H9 (cell line): ENCODE measurements at regions not wholly inside any gene's neighbourhood (a gene's known extent, or its start where the extent isn't known, plus 50 kb on each side); places are given as distances from the start of the nearest gene placed in this dataset.
"Not testable (repeated sequence)": the region's sequence is repeated elsewhere in the genome, so short reads cannot be mapped to it uniquely, and the experiment has no call there.

Experiments used
- DNase-seq: peaks from one replicate; pipeline ENCODE4 v3.0.0-alpha.2; 2017
- H2AFZ ChIP-seq: one replicate; pipeline ENCODE4 v1.6.1; 2013; ENCODE audit warnings: mild to moderate bottlenecking, low read length, control low read depth, moderate library complexity
- H2AK5ac ChIP-seq: 2 replicates; pipeline ENCODE4 v1.6.1; 2013; ENCODE audit warnings: low read length, control low read depth, mixed read lengths; ENCODE audit not compliant: insufficient read length
- H2BK120ac ChIP-seq: one replicate; pipeline ENCODE4 v1.6.1; 2013; ENCODE audit warnings: low read depth, mild to moderate bottlenecking, low read length, control low read depth, inconsistent platforms; ENCODE audit not compliant: poor library complexity, severe bottlenecking
- H2BK12ac ChIP-seq: 2 replicates; pipeline ENCODE4 v1.6.1; 2013; ENCODE audit warnings: low read length, control low read depth, mixed read lengths, low read depth; ENCODE audit not compliant: insufficient read length
- H2BK15ac ChIP-seq: 2 replicates; pipeline ENCODE4 v1.6.1; 2013; ENCODE audit warnings: low read depth, low read length, control low read depth
- H2BK20ac ChIP-seq: one replicate; pipeline ENCODE4 v1.6.1; 2013; ENCODE audit warnings: low read depth, mild to moderate bottlenecking, low read length, control low read depth, inconsistent platforms; ENCODE audit not compliant: poor library complexity, severe bottlenecking
- H2BK5ac ChIP-seq: 2 replicates; pipeline ENCODE4 v1.6.1; 2013; ENCODE audit warnings: low read length, control low read depth, mixed read lengths; ENCODE audit not compliant: insufficient read length
- H3K14ac ChIP-seq: 2 replicates; pipeline ENCODE4 v1.6.1; 2013; ENCODE audit warnings: low read length, control low read depth; ENCODE audit not compliant: insufficient read depth
- H3K18ac ChIP-seq: 2 replicates; pipeline ENCODE4 v1.6.1; 2013; ENCODE audit warnings: low read depth, mild to moderate bottlenecking, mixed read lengths, low read length, control low read depth; ENCODE audit not compliant: insufficient read length
- H3K23ac ChIP-seq: 2 replicates; pipeline ENCODE4 v1.6.1; 2013; ENCODE audit warnings: low read length, control low read depth, mixed read lengths, low read depth; ENCODE audit not compliant: insufficient read length
- H3K23me2 ChIP-seq: 2 replicates; pipeline ENCODE4 v1.6.1; 2013; ENCODE audit warnings: low read depth, mild to moderate bottlenecking, mixed read lengths, low read length, control low read depth; ENCODE audit not compliant: insufficient read length, poor library complexity, severe bottlenecking
- H3K27ac ChIP-seq: 2 replicates; pipeline ENCODE4 v1.5.1; 2013; ENCODE audit warnings: low read length, control low read depth, mixed read lengths, low read depth; ENCODE audit not compliant: insufficient read length
- H3K27me3 ChIP-seq: 2 replicates; pipeline ENCODE4 v1.6.1; 2013; ENCODE audit warnings: low read length, control low read depth, inconsistent platforms; ENCODE audit not compliant: insufficient read depth
- H3K4ac ChIP-seq: 2 replicates; pipeline ENCODE4 v1.6.1; 2013; ENCODE audit warnings: low read depth, mild to moderate bottlenecking, control low read depth, inconsistent platforms, low read length, moderate library complexity
- H3K4me1 ChIP-seq: 2 replicates; pipeline ENCODE4 v1.6.1; 2013; ENCODE audit warnings: low read length, control low read depth, inconsistent platforms; ENCODE audit not compliant: insufficient read depth
- H3K4me2 ChIP-seq: 2 replicates; pipeline ENCODE4 v1.6.1; 2013; ENCODE audit warnings: low read length, control low read depth, mixed read lengths; ENCODE audit not compliant: insufficient read length, insufficient read depth
- H3K56ac ChIP-seq: 2 replicates; pipeline ENCODE4 v1.6.1; 2013; ENCODE audit warnings: low read depth, mild to moderate bottlenecking, mixed read lengths, low read length, control low read depth; ENCODE audit not compliant: insufficient read length
- H3K79me1 ChIP-seq: 2 replicates; pipeline ENCODE4 v1.6.1; 2013; ENCODE audit warnings: low read depth, mild to moderate bottlenecking, moderate library complexity, low read length, control low read depth, inconsistent platforms; ENCODE audit not compliant: insufficient read depth, poor library complexity, severe bottlenecking
- H3K79me2 ChIP-seq: 2 replicates; pipeline ENCODE4 v1.6.1; 2013; ENCODE audit warnings: low read length, control low read depth, inconsistent platforms; ENCODE audit not compliant: insufficient read depth
- H3K9ac ChIP-seq: 2 replicates; pipeline ENCODE4 v1.6.1; 2013; ENCODE audit warnings: low read length, control low read depth, mixed read lengths; ENCODE audit not compliant: insufficient read length; ENCODE audit errors: extremely low read depth
- H3K9me3 ChIP-seq: one replicate; pipeline ENCODE4 v1.6.1; 2013; ENCODE audit warnings: low read depth, low read length, inconsistent platforms; ENCODE audit not compliant: control insufficient read depth
- H3T11ph ChIP-seq: one replicate; pipeline ENCODE4 v1.6.1; 2013; ENCODE audit warnings: mild to moderate bottlenecking, low read length, control low read depth, inconsistent platforms
- H4K20me1 ChIP-seq: one replicate; pipeline ENCODE4 v1.6.1; 2013; ENCODE audit not compliant: control insufficient read depth, insufficient read length, insufficient read depth
- H4K5ac ChIP-seq: 2 replicates; pipeline ENCODE4 v1.6.1; 2013; ENCODE audit warnings: low read depth, mild to moderate bottlenecking, mixed read lengths, low read length, control low read depth; ENCODE audit not compliant: insufficient read length
- H4K8ac ChIP-seq: replicated peaks from 2 replicates; pipeline ENCODE4 v1.6.1; 2013; ENCODE audit warnings: low read length, control low read depth, mixed read lengths, low read depth; ENCODE audit not compliant: insufficient read length
- H4K91ac ChIP-seq: 2 replicates; pipeline ENCODE4 v1.6.1; 2013; ENCODE audit warnings: low read depth, mild to moderate bottlenecking, moderate library complexity, mixed read lengths, low read length, control low read depth; ENCODE audit not compliant: insufficient read length
- H3K27ac Mint-ChIP-seq, 3 experiments: 2 replicates in 2 of 3; 3 replicates in 1 of 3; pipeline ENCODE4 v1.8.0; 2020 to 2021; ENCODE audit warnings: mixed read lengths in 3 of 3, mild to moderate bottlenecking in 1 of 3, moderate library complexity in 1 of 3
- H3K27me3 Mint-ChIP-seq: 2 replicates; pipeline ENCODE4 v1.8.0; 2021; ENCODE audit warnings: low read depth, mild to moderate bottlenecking, moderate library complexity, mixed read lengths
- H3K36me3 Mint-ChIP-seq, 3 experiments: 2 replicates in 2 of 3; 3 replicates in 1 of 3; pipeline ENCODE4 v1.8.0; 2020 to 2021; ENCODE audit warnings: low read depth in 3 of 3, mixed read lengths in 3 of 3; ENCODE audit not compliant: insufficient read depth in 1 of 3
- H3K4me1 Mint-ChIP-seq, 2 experiments: 2 replicates each; pipeline ENCODE4 v1.8.0; 2020; ENCODE audit warnings: mixed read lengths in 2 of 2
- H3K4me3 Mint-ChIP-seq, 2 experiments: 2 replicates in 1 of 2; 3 replicates in 1 of 2; pipeline ENCODE4 v1.8.0; 2020 to 2021; ENCODE audit warnings: mild to moderate bottlenecking in 2 of 2, mixed read lengths in 2 of 2, moderate library complexity in 1 of 2
- H3K9me3 Mint-ChIP-seq, 2 experiments: 2 replicates in 1 of 2; 3 replicates in 1 of 2; pipeline ENCODE4 v1.8.0; 2020; ENCODE audit warnings: mild to moderate bottlenecking in 2 of 2, mixed read lengths in 2 of 2, moderate library complexity in 1 of 2
- WGBS: extraction: QIAGEN DNeasy Blood & Tissue Kit; methylation state at CpG from one replicate; pipeline ENCODE4 v1.1.7; 2013; ENCODE audit warnings: missing lambda C conversion rate, low lambda C conversion rate, mixed read lengths; ENCODE audit not compliant: insufficient read length; ENCODE audit errors: extremely low coverage; 5-methylcytosine and 5-hydroxymethylcytosine counted together
- TF ChIP-seq, protein P1 (sequence below): fragments of 200-600 bp; sonication (generic); conservative IDR thresholded peaks from 3 replicates; pipeline ENCODE4 v1.8.0; 2021; ENCODE audit warnings: antibody characterized with exemption, mild to moderate bottlenecking

DNA sequence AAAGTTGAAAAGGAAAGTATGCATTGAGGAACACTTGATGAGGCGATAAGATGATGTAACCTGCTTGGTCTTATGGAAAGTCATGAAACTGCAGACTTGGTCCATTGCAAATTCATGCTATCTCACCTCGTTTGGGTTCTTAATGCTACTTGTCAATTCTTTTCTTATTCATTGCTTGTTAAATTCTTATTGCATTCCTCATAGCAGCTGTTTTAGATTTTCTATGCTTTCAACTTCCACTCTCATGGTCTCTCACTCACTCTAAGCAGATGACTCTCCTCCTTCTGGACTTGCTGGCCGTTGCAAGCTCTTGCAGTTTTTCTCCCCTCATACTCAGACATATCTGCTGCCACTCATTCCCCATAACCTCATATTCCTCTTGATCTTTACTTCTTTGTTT is 67.8 kb upstream of the CSNK1A1L start:
- Histone ChIP-seq H4K5ac (no peak overlapping the region), H3T11ph (no peak overlapping the region), H2BK120ac (no peak overlapping the region), H3K4me1 (peaks cover 1% of the 10 kb centered on the region; the same call in 1 of the 2 replicates), H2AK5ac (no peak overlapping the region), H4K20me1 (no peaks in the 10 kb centered on the region), H2AFZ (no peak overlapping the region), H3K14ac (no peak overlapping the region), H3K23me2 (no peaks in the 10 kb centered on the region), H3K23ac (no peak overlapping the region), H2BK5ac (no peak overlapping the region), H3K4me2 (no peak overlapping the region), H3K79me2 (no peaks in the 10 kb centered on the region), H3K9me3 (no peaks in the 10 kb centered on the region), H3K56ac (no peak overlapping the region), H3K27me3 (no peaks in the 10 kb centered on the region), H2BK12ac (no peak overlapping the region), H3K18ac (no peak overlapping the region), H3K27ac (no peak overlapping the region), H2BK15ac (no peak overlapping the region), H3K9ac (no peak overlapping the region), H3K79me1 (no peaks in the 10 kb centered on the region), H4K91ac (no peak overlapping the region), H2BK20ac (no peak overlapping the region), H3K4ac (no peak overlapping the region), H4K8ac (no peak overlapping the region)
- no peaks in the 10 kb centered on the region for H3K9me3 Mint-ChIP-seq
- no peak overlapping the region for H3K4me3 Mint-ChIP-seq
- no peak for DNase-seq
- no peak overlapping the region for H3K27ac Mint-ChIP-seq
- H3K4me1 Mint-ChIP-seq, result peaks cover 4 to 7% of the 10 kb centered on the region in 2 experiments; a peak in 2 of 4 replicates
- H3K27me3 Mint-ChIP-seq, result no peaks in the 10 kb centered on the region
- TF ChIP-seq, protein P1, sequence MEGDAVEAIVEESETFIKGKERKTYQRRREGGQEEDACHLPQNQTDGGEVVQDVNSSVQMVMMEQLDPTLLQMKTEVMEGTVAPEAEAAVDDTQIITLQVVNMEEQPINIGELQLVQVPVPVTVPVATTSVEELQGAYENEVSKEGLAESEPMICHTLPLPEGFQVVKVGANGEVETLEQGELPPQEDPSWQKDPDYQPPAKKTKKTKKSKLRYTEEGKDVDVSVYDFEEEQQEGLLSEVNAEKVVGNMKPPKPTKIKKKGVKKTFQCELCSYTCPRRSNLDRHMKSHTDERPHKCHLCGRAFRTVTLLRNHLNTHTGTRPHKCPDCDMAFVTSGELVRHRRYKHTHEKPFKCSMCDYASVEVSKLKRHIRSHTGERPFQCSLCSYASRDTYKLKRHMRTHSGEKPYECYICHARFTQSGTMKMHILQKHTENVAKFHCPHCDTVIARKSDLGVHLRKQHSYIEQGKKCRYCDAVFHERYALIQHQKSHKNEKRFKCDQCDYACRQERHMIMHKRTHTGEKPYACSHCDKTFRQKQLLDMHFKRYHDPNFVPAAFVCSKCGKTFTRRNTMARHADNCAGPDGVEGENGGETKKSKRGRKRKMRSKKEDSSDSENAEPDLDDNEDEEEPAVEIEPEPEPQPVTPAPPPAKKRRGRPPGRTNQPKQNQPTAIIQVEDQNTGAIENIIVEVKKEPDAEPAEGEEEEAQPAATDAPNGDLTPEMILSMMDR, result no peak
- no CpG with 5 or more reads among the region's 3 CpGs for WGBS
- H3K36me3 Mint-ChIP-seq, result no peaks in the 10 kb centered on the region

DNA sequence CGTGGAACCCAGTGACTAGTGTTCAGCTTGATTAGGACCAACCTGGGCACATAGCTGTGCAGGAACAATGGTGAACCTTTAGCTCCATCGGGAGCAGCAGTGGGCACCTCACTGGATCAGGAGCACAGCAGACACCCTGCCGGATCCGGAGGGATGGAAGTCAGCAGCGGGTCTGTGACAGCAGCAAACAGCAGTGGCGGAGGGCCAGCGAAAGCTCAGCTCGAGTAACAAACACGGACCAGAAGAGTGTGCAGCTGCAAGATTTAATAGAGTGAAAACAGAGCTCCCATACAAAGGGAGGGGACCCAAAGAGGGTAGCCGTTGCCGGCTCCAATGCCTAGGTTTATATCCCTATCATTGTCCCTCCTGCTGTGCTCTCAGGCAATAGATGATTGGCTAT is 66.8 kb upstream of the CSNK1A1L start:
- H3K9me3 Mint-ChIP-seq, H3K4me2 ChIP-seq, H3K27me3 Mint-ChIP-seq, H3K27ac ChIP-seq, H3K4ac ChIP-seq, H3K23me2 ChIP-seq, H2AFZ ChIP-seq, H2BK120ac ChIP-seq, H2BK12ac ChIP-seq, H3K9me3 ChIP-seq, H3K18ac ChIP-seq, H4K91ac ChIP-seq, H2BK5ac ChIP-seq, H3K56ac ChIP-seq, H2BK15ac ChIP-seq, H3K79me1 ChIP-seq, H3K14ac ChIP-seq, H3K4me1 ChIP-seq, H2BK20ac ChIP-seq, H3K79me2 ChIP-seq, H4K20me1 ChIP-seq, H3K23ac ChIP-seq, H4K5ac ChIP-seq, H3K9ac ChIP-seq, H4K8ac ChIP-seq, H3T11ph ChIP-seq, H3K4me3 Mint-ChIP-seq, H3K27me3 ChIP-seq, H2AK5ac ChIP-seq, DNase-seq, H3K36me3 Mint-ChIP-seq, H3K4me1 Mint-ChIP-seq: not testable (repeated sequence)
- WGBS, result no CpG with 5 or more reads among the region's 11 CpGs
- peak overlapping the region in 1 of 3 experiments; percentile 82; a peak in 2 of 7 replicates for H3K27ac Mint-ChIP-seq
